ENCODE measurements at regions not wholly inside any gene's neighbourhood (a gene's known extent, or its start where the extent isn't known, plus 50 kb on each side); places are given as distances from the start of the nearest gene placed in this dataset.

DNA sequence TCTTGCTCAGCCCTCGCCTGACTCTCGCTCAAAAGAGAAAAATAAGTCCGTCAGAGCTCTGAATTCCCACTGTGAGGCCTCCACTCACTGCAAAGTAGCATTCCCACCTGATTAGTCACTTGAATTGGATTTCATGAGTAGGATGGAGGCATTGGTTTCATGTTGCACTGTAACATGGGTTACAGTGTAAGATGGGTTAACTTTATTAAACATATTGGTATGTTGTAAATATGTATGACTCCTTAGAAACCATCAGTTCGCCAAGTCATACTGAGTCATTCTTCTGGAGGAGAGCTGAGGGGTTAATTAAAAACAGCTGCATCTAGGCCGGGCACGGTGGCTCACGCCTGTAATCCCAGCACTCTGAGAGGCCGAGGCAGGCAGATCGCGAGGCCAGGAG lies 93.8 kb upstream of the BNC2 start:
- Mint-ChIP-seq H3K9me3 (peaks cover 9 to 10% of the 10 kb centered on the region in 2 experiments; a peak in 4 of 5 replicates), H3K4me3 (no peak overlapping the region), H3K36me3 (ENCODE audit: insufficient read depth in 1 of 3, low read depth in 3 of 3) (peaks cover 0 to 11% (median 4%) of the 10 kb centered on the region in 3 experiments; a peak in 4 of 7 replicates), H3K4me1 (0 out of 4 replicates have a peak, but pooled peaks cover 0 to 3% of the 10 kb centered on the region in 2 experiments), H3K27me3 (ENCODE audit: low read depth) (no peaks in the 10 kb centered on the region; the same call in 1 of the 2 replicates), H3K27ac (peak overlapping the region in 1 of 3 experiments; percentile 10; a peak in 1 of 7 replicates)
- H3K9ac ChIP-seq (ENCODE audit: extremely low read depth, insufficient read length, low read length), result no peak overlapping the region
- no peak overlapping the region for H2BK12ac ChIP-seq (ENCODE audit: insufficient read length, low read depth, low read length)
- no peaks in the 10 kb centered on the region for H4K20me1 ChIP-seq (ENCODE audit: control insufficient read depth, insufficient read depth, insufficient read length)
- no peak overlapping the region for H3K18ac ChIP-seq (ENCODE audit: insufficient read length, low read depth, low read length)
- no peak overlapping the region for H3T11ph ChIP-seq (ENCODE audit: low read length)
- H4K91ac ChIP-seq (ENCODE audit: insufficient read length, low read depth, low read length), result no peak overlapping the region
- TF ChIP-seq, protein P1, sequence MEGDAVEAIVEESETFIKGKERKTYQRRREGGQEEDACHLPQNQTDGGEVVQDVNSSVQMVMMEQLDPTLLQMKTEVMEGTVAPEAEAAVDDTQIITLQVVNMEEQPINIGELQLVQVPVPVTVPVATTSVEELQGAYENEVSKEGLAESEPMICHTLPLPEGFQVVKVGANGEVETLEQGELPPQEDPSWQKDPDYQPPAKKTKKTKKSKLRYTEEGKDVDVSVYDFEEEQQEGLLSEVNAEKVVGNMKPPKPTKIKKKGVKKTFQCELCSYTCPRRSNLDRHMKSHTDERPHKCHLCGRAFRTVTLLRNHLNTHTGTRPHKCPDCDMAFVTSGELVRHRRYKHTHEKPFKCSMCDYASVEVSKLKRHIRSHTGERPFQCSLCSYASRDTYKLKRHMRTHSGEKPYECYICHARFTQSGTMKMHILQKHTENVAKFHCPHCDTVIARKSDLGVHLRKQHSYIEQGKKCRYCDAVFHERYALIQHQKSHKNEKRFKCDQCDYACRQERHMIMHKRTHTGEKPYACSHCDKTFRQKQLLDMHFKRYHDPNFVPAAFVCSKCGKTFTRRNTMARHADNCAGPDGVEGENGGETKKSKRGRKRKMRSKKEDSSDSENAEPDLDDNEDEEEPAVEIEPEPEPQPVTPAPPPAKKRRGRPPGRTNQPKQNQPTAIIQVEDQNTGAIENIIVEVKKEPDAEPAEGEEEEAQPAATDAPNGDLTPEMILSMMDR (conservative IDR thresholded peaks at IDR 0.05), result no peak
- no peaks in the 10 kb centered on the region for H3K79me1 ChIP-seq (ENCODE audit: insufficient read depth, low read depth, low read length, poor library complexity, severe bottlenecking)
- H3K4me1 ChIP-seq (ENCODE audit: insufficient read depth, low read length), result no peaks in the 10 kb centered on the region
- no peak overlapping the region for H4K5ac ChIP-seq (ENCODE audit: insufficient read length, low read depth, low read length)
- DNase-seq, result no peak
- WGBS (ENCODE audit: extremely low coverage, insufficient read length, low lambda C conversion rate), result no CpG with 5 or more reads among the region's 10 CpGs
- no peaks in the 10 kb centered on the region for H3K23me2 ChIP-seq (ENCODE audit: insufficient read length, low read depth, low read length, poor library complexity, severe bottlenecking)
- no peak overlapping the region for H3K27ac ChIP-seq (ENCODE audit: insufficient read length, low read depth, low read length)
- H3K23ac ChIP-seq (ENCODE audit: insufficient read length, low read depth, low read length), result no peak overlapping the region
- H3K56ac ChIP-seq (ENCODE audit: insufficient read length, low read depth, low read length), result no peak overlapping the region
- no peak overlapping the region for H2BK15ac ChIP-seq (ENCODE audit: low read depth, low read length)
- no peak overlapping the region for H4K8ac ChIP-seq (replicated peaks; ENCODE audit: insufficient read length, low read depth, low read length)
- H3K4me2 ChIP-seq (ENCODE audit: insufficient read depth, insufficient read length, low read length), result no peak overlapping the region
- H3K79me2 ChIP-seq (ENCODE audit: insufficient read depth, low read length), result no peaks in the 10 kb centered on the region
- no peak overlapping the region for H2BK120ac ChIP-seq (ENCODE audit: low read depth, low read length, poor library complexity, severe bottlenecking)
- no peaks in the 10 kb centered on the region for H3K9me3 ChIP-seq (ENCODE audit: control insufficient read depth, low read depth, low read length)
- H2BK5ac ChIP-seq (ENCODE audit: insufficient read length, low read length), result no peak overlapping the region
- H3K14ac ChIP-seq (ENCODE audit: insufficient read depth, low read length), result no peak overlapping the region
- H2AK5ac ChIP-seq (ENCODE audit: insufficient read length, low read length), result no peak overlapping the region
- H2BK20ac ChIP-seq (ENCODE audit: low read depth, low read length, poor library complexity, severe bottlenecking), result no peak overlapping the region
- H3K4ac ChIP-seq (ENCODE audit: low read depth, low read length), result no peak overlapping the region
- H2AFZ ChIP-seq (ENCODE audit: low read length), result no peak overlapping the region
- no peaks in the 10 kb centered on the region for H3K27me3 ChIP-seq (ENCODE audit: insufficient read depth, low read length)
